Glutamatergic neuron (in vitro differentiated cells): ENCODE measurements at regions not wholly inside any gene's neighbourhood (a gene's known extent, or its start where the extent isn't known, plus 50 kb on each side); places are given as distances from the start of the nearest gene placed in this dataset.

Experiments used
- DNase-seq: peaks from one replicate; pipeline ENCODE4 v3.0.0; 2022
- H3K27ac Mint-ChIP-seq: one replicate; pipeline ENCODE4 v1.8.0; 2020; ENCODE audit warnings: mild to moderate bottlenecking, mixed read lengths, inconsistent platforms; ENCODE audit not compliant: unreplicated experiment
- H3K27me3 Mint-ChIP-seq: one replicate; pipeline ENCODE4 v1.8.0; 2020; ENCODE audit warnings: mild to moderate bottlenecking, moderate library complexity, mixed read lengths, inconsistent platforms; ENCODE audit not compliant: unreplicated experiment
- H3K36me3 Mint-ChIP-seq: one replicate; pipeline ENCODE4 v1.8.0; 2020; ENCODE audit warnings: mild to moderate bottlenecking, mixed read lengths, inconsistent platforms; ENCODE audit not compliant: unreplicated experiment
- H3K4me1 Mint-ChIP-seq: one replicate; pipeline ENCODE4 v1.8.0; 2020; ENCODE audit warnings: mild to moderate bottlenecking, low read depth, mixed read lengths, inconsistent platforms; ENCODE audit not compliant: unreplicated experiment
- H3K4me3 Mint-ChIP-seq: one replicate; pipeline ENCODE4 v1.8.0; 2020; ENCODE audit warnings: mild to moderate bottlenecking, mixed read lengths, inconsistent platforms; ENCODE audit not compliant: unreplicated experiment
- H3K9me3 Mint-ChIP-seq: one replicate; pipeline ENCODE4 v1.8.0; 2020; ENCODE audit warnings: mild to moderate bottlenecking, moderate library complexity, mixed read lengths, inconsistent platforms; ENCODE audit not compliant: unreplicated experiment
- CTCF ChIP-seq: fragments of 200-600 bp; sonication (generic); IDR thresholded peaks from one replicate; pipeline ENCODE4 v1.5.0; 2021; ENCODE audit not compliant: partially characterized antibody, unreplicated experiment

GRCh38 chr1:88179943-88180342 lies 504.1 kb upstream of the PKN2 start:
- Mint-ChIP-seq H3K27ac (no peak overlapping the region), H3K27me3 (no peaks in the 10 kb centered on the region), H3K4me3 (no peak overlapping the region), H3K36me3 (no peaks in the 10 kb centered on the region), H3K4me1 (peaks cover 18% of the 10 kb centered on the region), H3K9me3 (no peaks in the 10 kb centered on the region)
- TF ChIP-seq CTCF, result no peak
- DNase-seq, result no peak

GRCh38 chr1:88180449-88181108 lies 503.5 kb upstream of the PKN2 start:
- Mint-ChIP-seq H3K4me3 (no peak overlapping the region), H3K27ac (no peak overlapping the region), H3K9me3 (no peaks in the 10 kb centered on the region), H3K4me1 (peaks cover 18% of the 10 kb centered on the region), H3K27me3 (no peaks in the 10 kb centered on the region), H3K36me3 (no peaks in the 10 kb centered on the region)
- TF ChIP-seq CTCF, result peak; percentile 83
- peak; percentile 82 for DNase-seq

GRCh38 chr1:88186911-88187310 lies 497.2 kb upstream of the PKN2 start:
- no peak for DNase-seq
- H3K9me3 Mint-ChIP-seq, result no peaks in the 10 kb centered on the region
- no peaks in the 10 kb centered on the region for H3K27me3 Mint-ChIP-seq
- H3K36me3 Mint-ChIP-seq, result no peaks in the 10 kb centered on the region
- H3K4me3 Mint-ChIP-seq, result no peak overlapping the region
- H3K4me1 Mint-ChIP-seq, result peaks cover 3% of the 10 kb centered on the region
- TF ChIP-seq CTCF, result no peak
- no peak overlapping the region for H3K27ac Mint-ChIP-seq

GRCh38 chr1:88188038-88188437 lies 496.0 kb upstream of the PKN2 start:
- no peak overlapping the region for H3K27ac Mint-ChIP-seq
- H3K27me3 Mint-ChIP-seq, result no peaks in the 10 kb centered on the region
- no peak for DNase-seq
- no peak overlapping the region for H3K4me3 Mint-ChIP-seq
- H3K4me1 Mint-ChIP-seq, result peaks cover 3% of the 10 kb centered on the region
- TF ChIP-seq CTCF, result no peak
- no peaks in the 10 kb centered on the region for H3K36me3 Mint-ChIP-seq
- no peaks in the 10 kb centered on the region for H3K9me3 Mint-ChIP-seq

- no peaks in the 10 kb centered on the region for H3K36me3 Mint-ChIP-seq
- no peaks in the 10 kb centered on the region for H3K27me3 Mint-ChIP-seq
- H3K9me3 Mint-ChIP-seq, result no peaks in the 10 kb centered on the region
- DNase-seq, result no peak
- H3K4me3 Mint-ChIP-seq, result no peak overlapping the region
- no peaks in the 10 kb centered on the region for H3K4me1 Mint-ChIP-seq
- H3K27ac Mint-ChIP-seq, result no peak overlapping the region
- TF ChIP-seq CTCF, result no peak
These were observed 494.5 kb upstream of the PKN2 start for GRCh38 chr1:88189525-88189924.
